Kidney epithelial cell (primary cell): ENCODE measurements at regions not wholly inside any gene's neighbourhood (a gene's known extent, or its start where the extent isn't known, plus 50 kb on each side); places are given as distances from the start of the nearest gene placed in this dataset.

Source experiments
- DNase-seq: peaks from one replicate; pipeline ENCODE4 v3.0.0-alpha.2; 2010; ENCODE audit warnings: low read depth
- H3K27me3 ChIP-seq: 2 replicates; pipeline ENCODE4 v1.6.0; 2011; ENCODE audit warnings: low read length; ENCODE audit not compliant: control insufficient read depth, insufficient read depth
- H3K36me3 ChIP-seq: 2 replicates; pipeline ENCODE4 v1.5.1; 2011; ENCODE audit warnings: low read length; ENCODE audit not compliant: control insufficient read depth, insufficient read depth
- H3K4me3 ChIP-seq: 2 replicates; pipeline ENCODE4 v1.5.1; 2011; ENCODE audit warnings: low read depth, mild to moderate bottlenecking, control low read depth, low read length
- TF ChIP-seq, protein P1 (sequence below): IDR thresholded peaks from 2 replicates; pipeline ENCODE4 v1.5.1; 2011; ENCODE audit warnings: mild to moderate bottlenecking, moderate library complexity, low read length, control low read depth, inconsistent platforms; ENCODE audit not compliant: insufficient read depth, poor library complexity, severe bottlenecking

DNA sequence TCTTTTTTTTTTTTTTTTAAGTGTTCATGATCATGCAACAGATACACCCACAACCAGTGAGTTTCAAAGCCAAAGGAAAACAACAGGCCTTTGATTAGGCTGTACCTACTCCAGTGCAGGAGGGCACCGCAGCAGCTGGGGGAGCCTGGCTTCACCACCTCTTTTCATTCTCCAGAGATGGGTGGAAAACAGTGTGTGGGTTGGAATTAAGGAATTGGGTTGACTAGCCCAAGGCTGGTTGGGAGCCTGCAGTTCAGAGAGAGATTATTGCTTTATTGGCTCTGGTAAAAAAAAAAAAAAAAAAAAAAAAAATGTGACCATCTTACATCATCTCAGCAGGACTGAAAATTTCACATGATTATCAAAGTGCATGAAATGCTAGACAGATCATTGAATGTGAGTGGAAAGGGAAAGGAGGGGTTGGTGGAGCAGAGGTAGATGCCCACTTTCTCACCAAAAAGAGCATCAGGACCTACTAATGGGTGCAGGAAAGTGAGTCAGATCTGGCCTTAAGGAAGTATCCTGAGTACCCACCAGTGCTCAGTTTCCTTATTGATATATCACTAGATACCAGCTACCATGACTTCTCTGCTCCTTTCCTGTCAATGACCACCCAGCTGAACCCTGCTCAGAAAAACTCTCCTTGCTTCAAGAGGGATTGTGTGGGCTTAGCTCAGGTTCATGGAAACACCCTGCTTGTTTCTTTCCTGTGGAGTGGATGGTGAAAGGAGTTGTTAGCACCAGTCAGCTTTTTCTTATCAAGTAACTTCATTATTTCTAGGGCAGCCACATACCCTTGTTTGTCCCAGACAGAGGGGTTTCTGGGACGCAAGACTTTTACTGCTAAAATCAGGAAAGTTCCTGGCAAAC lies 54.8 kb upstream of the DYRK2 start:
- no peak for DNase-seq
- no peak overlapping the region for H3K4me3 ChIP-seq
- H3K27me3 ChIP-seq, result no peaks in the 10 kb centered on the region
- no peaks in the 10 kb centered on the region for H3K36me3 ChIP-seq
- TF ChIP-seq, protein P1, sequence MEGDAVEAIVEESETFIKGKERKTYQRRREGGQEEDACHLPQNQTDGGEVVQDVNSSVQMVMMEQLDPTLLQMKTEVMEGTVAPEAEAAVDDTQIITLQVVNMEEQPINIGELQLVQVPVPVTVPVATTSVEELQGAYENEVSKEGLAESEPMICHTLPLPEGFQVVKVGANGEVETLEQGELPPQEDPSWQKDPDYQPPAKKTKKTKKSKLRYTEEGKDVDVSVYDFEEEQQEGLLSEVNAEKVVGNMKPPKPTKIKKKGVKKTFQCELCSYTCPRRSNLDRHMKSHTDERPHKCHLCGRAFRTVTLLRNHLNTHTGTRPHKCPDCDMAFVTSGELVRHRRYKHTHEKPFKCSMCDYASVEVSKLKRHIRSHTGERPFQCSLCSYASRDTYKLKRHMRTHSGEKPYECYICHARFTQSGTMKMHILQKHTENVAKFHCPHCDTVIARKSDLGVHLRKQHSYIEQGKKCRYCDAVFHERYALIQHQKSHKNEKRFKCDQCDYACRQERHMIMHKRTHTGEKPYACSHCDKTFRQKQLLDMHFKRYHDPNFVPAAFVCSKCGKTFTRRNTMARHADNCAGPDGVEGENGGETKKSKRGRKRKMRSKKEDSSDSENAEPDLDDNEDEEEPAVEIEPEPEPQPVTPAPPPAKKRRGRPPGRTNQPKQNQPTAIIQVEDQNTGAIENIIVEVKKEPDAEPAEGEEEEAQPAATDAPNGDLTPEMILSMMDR, result no peak

DNA sequence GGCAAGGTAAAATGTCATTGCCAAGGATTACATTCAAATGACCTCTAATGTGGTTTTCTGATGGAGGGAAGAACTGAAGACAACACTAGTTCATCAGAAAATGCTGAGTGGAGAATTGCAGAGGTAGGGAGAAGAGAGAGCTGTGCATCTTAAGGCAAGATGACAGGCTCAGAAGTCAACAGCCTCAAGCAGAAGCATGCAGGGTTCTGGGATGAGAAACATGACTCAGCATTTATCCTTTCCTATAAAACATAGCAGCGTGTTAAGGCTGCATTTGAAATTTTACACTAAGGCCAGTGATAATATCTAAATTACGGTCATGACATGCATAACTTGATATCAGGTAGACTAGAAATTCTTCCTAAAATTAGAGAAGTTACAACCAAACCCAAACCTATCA lies 53.7 kb upstream of the DYRK2 start:
- DNase-seq, result no peak

DNA sequence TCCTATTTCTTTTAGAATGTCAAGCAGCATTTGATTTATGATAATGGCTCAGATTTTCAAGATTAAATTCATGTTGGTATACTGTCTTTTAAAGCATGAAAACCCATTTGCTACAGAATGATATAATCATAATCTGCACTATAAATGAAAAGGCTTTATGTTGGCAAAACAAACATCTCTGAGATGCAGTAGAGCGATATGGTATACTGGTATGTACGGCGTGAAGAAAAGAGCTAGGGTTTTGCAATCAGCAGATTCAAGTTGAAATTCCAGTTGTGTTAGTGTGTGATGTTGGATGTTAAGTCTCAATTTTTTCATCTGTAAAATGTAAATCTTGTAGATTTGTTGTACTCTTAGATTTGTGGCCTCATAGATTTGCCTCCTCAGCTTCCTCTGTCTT lies 53.2 kb upstream of the DYRK2 start:
- TF ChIP-seq, protein P1, result no peak
- H3K36me3 ChIP-seq, result no peaks in the 10 kb centered on the region
- no peak for DNase-seq
- H3K4me3 ChIP-seq, result no peak overlapping the region
- H3K27me3 ChIP-seq, result no peaks in the 10 kb centered on the region

More for the DNA sequence above, 53.7 kb upstream of the DYRK2 start:
- H3K27me3 ChIP-seq, result no peaks in the 10 kb centered on the region
- H3K36me3 ChIP-seq, result no peaks in the 10 kb centered on the region
- H3K4me3 ChIP-seq, result no peak overlapping the region
- TF ChIP-seq, protein P1, result no peak

DNA sequence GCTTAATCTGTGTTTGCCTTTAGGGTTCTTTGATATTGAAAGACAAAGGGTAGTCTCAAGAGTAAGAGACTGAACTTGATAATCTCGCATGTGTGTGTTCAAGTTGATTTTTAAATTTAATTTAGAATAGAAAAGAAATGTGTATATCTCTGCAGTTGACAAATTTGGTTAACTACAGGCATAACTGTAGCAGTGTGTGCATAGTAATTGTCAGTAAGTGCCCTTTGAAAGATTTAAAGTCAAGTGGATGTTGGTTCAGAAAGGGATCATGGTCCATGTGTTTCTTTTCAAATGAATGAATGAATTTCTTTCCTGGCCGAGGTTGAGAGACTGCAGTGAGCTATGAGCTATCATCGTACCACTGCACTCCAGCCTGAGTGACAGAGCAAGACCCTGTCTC lies 49.9 kb upstream of the DYRK2 start:
- TF ChIP-seq, protein P1, result no peak
- Histone ChIP-seq H3K4me3 (no peak overlapping the region), H3K27me3 (no peaks in the 10 kb centered on the region), H3K36me3 (no peaks in the 10 kb centered on the region)
- DNase-seq, result no peak
